AG04449 (cell line): ENCODE measurements at regions not wholly inside any gene's neighbourhood (a gene's known extent, or its start where the extent isn't known, plus 50 kb on each side); places are given as distances from the start of the nearest gene placed in this dataset.
"Not testable (repeated sequence)": the region's sequence is repeated elsewhere in the genome, so short reads cannot be mapped to it uniquely, and the experiment has no call there.

ENCODE experiments used
- CTCF ChIA-PET: fragments of 350-600 bp; formaldehyde crosslinking; extraction: SDS; loops from one replicate; lab custom pipeline; 2021; ENCODE audit warnings: antibody characterized with exemption; lab: Yijun Ruan, JAX
- POLR2A ChIA-PET: fragments of 400-600, 350-600 bp; formaldehyde crosslinking; extraction: SDS; loops from one replicate; lab custom pipeline; 2020; ENCODE audit warnings: antibody characterized with exemption, inconsistent platforms; lab: Yijun Ruan, JAX
- DNase-seq: peaks from one replicate; pipeline ENCODE4 v3.0.0-alpha.2; 2010; ENCODE audit warnings: low read depth, low spot score
- H3K4me3 ChIP-seq: 2 replicates; pipeline ENCODE4 v1.5.1; 2011; ENCODE audit warnings: low read depth, mild to moderate bottlenecking, control low read depth, low read length
- TF ChIP-seq, protein P1 (sequence below): IDR thresholded peaks from one replicate; pipeline ENCODE4 v1.5.1; 2011; ENCODE audit warnings: mild to moderate bottlenecking, moderate library complexity, low read length, control low read depth, inconsistent platforms; ENCODE audit not compliant: insufficient read depth; ENCODE audit errors: missing control alignments

- POLR2A ChIA-PET = no interaction called here
- CTCF ChIA-PET = interaction anchor here (1.0 to 3.6 kb wide), 8 partner anchors 8 to 212 kb away, joined by 3 to 15 read pairs (median 3); partner anchors contain the start of gene NECTIN1
- H3K4me3 ChIP-seq = no peak overlapping the region
- peak; percentile 26 for DNase-seq
- TF ChIP-seq, protein P1, sequence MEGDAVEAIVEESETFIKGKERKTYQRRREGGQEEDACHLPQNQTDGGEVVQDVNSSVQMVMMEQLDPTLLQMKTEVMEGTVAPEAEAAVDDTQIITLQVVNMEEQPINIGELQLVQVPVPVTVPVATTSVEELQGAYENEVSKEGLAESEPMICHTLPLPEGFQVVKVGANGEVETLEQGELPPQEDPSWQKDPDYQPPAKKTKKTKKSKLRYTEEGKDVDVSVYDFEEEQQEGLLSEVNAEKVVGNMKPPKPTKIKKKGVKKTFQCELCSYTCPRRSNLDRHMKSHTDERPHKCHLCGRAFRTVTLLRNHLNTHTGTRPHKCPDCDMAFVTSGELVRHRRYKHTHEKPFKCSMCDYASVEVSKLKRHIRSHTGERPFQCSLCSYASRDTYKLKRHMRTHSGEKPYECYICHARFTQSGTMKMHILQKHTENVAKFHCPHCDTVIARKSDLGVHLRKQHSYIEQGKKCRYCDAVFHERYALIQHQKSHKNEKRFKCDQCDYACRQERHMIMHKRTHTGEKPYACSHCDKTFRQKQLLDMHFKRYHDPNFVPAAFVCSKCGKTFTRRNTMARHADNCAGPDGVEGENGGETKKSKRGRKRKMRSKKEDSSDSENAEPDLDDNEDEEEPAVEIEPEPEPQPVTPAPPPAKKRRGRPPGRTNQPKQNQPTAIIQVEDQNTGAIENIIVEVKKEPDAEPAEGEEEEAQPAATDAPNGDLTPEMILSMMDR = no peak
Measured at GRCh38 chr11:119567688-119568582, 145.0 kb upstream of the THY1 start.

GRCh38 chr11:119566319-119566718 lies 143.3 kb upstream of the THY1 start:
- TF ChIP-seq, protein P1 = no peak
- CTCF ChIA-PET = interaction anchor here (3.6 kb wide), 1 partner anchor 32 kb away, joined by 15 read pairs; no protein-coding TSS in a partner anchor
- no peak for DNase-seq
- no peak overlapping the region for H3K4me3 ChIP-seq
- POLR2A ChIA-PET = no interaction called here

DNA sequence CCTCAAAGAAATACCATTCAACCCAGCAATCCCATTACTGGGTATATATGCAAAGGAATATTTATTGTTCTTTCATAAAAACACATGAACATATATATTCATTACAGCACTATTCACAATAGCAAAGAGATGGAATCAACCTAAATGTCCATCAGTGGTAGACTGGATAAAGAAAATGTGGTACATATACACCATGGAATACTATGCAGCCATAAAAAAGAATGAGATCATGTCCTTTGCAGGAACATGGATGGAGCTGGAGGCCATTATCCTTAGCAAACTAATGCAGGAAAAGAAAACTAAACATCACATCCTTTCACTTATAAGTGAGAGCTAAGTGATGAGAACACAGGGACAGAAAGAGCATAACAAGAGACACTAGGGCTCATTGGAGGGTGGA lies 142.7 kb upstream of the THY1 start:
- POLR2A ChIA-PET, DNase-seq, H3K4me3 ChIP-seq: not testable (repeated sequence)
- CTCF ChIA-PET = interaction anchor here (0.8 to 3.6 kb wide), 2 partner anchors 12 to 31 kb away, joined by 3 to 15 read pairs; no protein-coding TSS in a partner anchor

GRCh38 chr11:119560961-119561360 lies 138.0 kb upstream of the THY1 start:
- POLR2A ChIA-PET = no interaction called here

GRCh38 chr11:119560291-119560690 lies 137.3 kb upstream of the THY1 start:
- ChIA-PET CTCF (interaction anchor here (0.7 to 1.5 kb wide), 6 partner anchors 9 to 622 kb away, joined by 3 to 5 read pairs (median 3); no protein-coding TSS in a partner anchor), POLR2A (no interaction called here)
- H3K4me3 ChIP-seq = no peak overlapping the region
- TF ChIP-seq, protein P1 = no peak
- no peak for DNase-seq

More at GRCh38 chr11:119560961-119561360, 138.0 kb upstream of the THY1 start:
- DNase-seq = no peak
- H3K4me3 ChIP-seq = no peak overlapping the region
- CTCF ChIA-PET = interaction anchor here (0.8 to 1.5 kb wide), 4 partner anchors 8 to 180 kb away, joined by 3 to 5 read pairs (median 3); no protein-coding TSS in a partner anchor
- TF ChIP-seq, protein P1 = no peak

GRCh38 chr11:119552106-119552485 lies 129.1 kb upstream of the THY1 start:
- DNase-seq = no peak
- H3K4me3 ChIP-seq = no peak overlapping the region
- TF ChIP-seq, protein P1 = no peak
- ChIA-PET CTCF (no interaction called here), POLR2A (no interaction called here)
